ENCODE measurements at regions not wholly inside any gene's neighbourhood (a gene's known extent, or its start where the extent isn't known, plus 50 kb on each side); places are given as distances from the start of the nearest gene placed in this dataset.

GRCh38 chr2:191758518-191759507 is 80.9 kb downstream of the NABP1 start:
- Histone ChIP-seq H3K9me3 (no peaks in the 10 kb centered on the region), H3K36me3 (no peaks in the 10 kb centered on the region), H3K27me3 (no peaks in the 10 kb centered on the region), H3K4me1 (no peaks in the 10 kb centered on the region), H3K4me3 (no peak overlapping the region), H3K27ac (no peak overlapping the region)
- no peak for ATAC-seq
- in situ Hi-C loops (cut with MboI; ENCODE audit: low sequenced_read_pairs in 4 of 4) (no loop called here), intact Hi-C loops (cut with DNase I; ENCODE audit: low total_unique reads) (no loop called here)
- TF ChIP-seq POLR2A (IDR thresholded peaks at IDR 0.05) (no peak), CTCF (IDR thresholded peaks at IDR 0.05 in 4 of 5, conservative IDR thresholded peaks at IDR 0.05 in 1 of 5) (peak in 1 of 5 experiments; percentile 42)
- peak in 1 of 2 donors; percentile 17 for DNase-seq

GRCh38 chr2:191759680-191760079 is 81.7 kb downstream of the NABP1 start:
- no peak overlapping the region for H3K4me3 ChIP-seq
- in situ Hi-C loops (cut with MboI; ENCODE audit: low sequenced_read_pairs in 4 of 4), result no loop called here
- TF ChIP-seq CTCF (IDR thresholded peaks at IDR 0.05 in 4 of 5, conservative IDR thresholded peaks at IDR 0.05 in 1 of 5) (no peak), POLR2A (IDR thresholded peaks at IDR 0.05) (no peak)
- no peak for DNase-seq
- H3K9me3 ChIP-seq, result no peaks in the 10 kb centered on the region
- no peaks in the 10 kb centered on the region for H3K36me3 ChIP-seq
- H3K4me1 ChIP-seq, result no peaks in the 10 kb centered on the region
- no peak for ATAC-seq
- intact Hi-C loops (cut with DNase I; ENCODE audit: low total_unique reads), result no loop called here
- H3K27ac ChIP-seq, result no peak overlapping the region
- no peaks in the 10 kb centered on the region for H3K27me3 ChIP-seq

- intact Hi-C loops (cut with DNase I; ENCODE audit: low total_unique reads), result no loop called here
- no peaks in the 10 kb centered on the region for H3K4me1 ChIP-seq
- H3K36me3 ChIP-seq, result no peaks in the 10 kb centered on the region
- H3K27me3 ChIP-seq, result no peaks in the 10 kb centered on the region
- no peak overlapping the region for H3K4me3 ChIP-seq
- in situ Hi-C loops (cut with MboI; ENCODE audit: low sequenced_read_pairs in 4 of 4), result no loop called here
- no peaks in the 10 kb centered on the region for H3K9me3 ChIP-seq
- ATAC-seq (no peak), DNase-seq (no peak)
- TF ChIP-seq CTCF (IDR thresholded peaks at IDR 0.05 in 4 of 5, conservative IDR thresholded peaks at IDR 0.05 in 1 of 5) (no peak), POLR2A (IDR thresholded peaks at IDR 0.05) (no peak)
- no peak overlapping the region for H3K27ac ChIP-seq
These were observed 82.8 kb downstream of the NABP1 start for GRCh38 chr2:191760655-191761262.

- intact Hi-C loops (cut with DNase I; ENCODE audit: low total_unique reads), result no loop called here
- no peak for TF ChIP-seq POLR2A (IDR thresholded peaks at IDR 0.05)
- no peaks in the 10 kb centered on the region for H3K4me1 ChIP-seq
- H3K27ac ChIP-seq, result no peak overlapping the region
- DNase-seq, result no peak
- H3K9me3 ChIP-seq, result no peaks in the 10 kb centered on the region
- H3K4me3 ChIP-seq, result no peak overlapping the region
- no peak for ATAC-seq
- H3K27me3 ChIP-seq, result no peaks in the 10 kb centered on the region
- in situ Hi-C loops (cut with MboI; ENCODE audit: low sequenced_read_pairs in 4 of 4), result no loop called here
- no peaks in the 10 kb centered on the region for H3K36me3 ChIP-seq
These were observed 73.8 kb downstream of the CAVIN2 start for GRCh38 chr2:191773136-191773535.

- intact Hi-C loops (cut with DNase I; ENCODE audit: low total_unique reads), result no loop called here
These were observed 69.5 kb downstream of the CAVIN2 start for GRCh38 chr2:191777351-191777750.

More at GRCh38 chr2:191777351-191777750, 69.5 kb downstream of the CAVIN2 start:
- no peaks in the 10 kb centered on the region for H3K27me3 ChIP-seq
- H3K36me3 ChIP-seq, result no peaks in the 10 kb centered on the region
- in situ Hi-C loops (cut with MboI; ENCODE audit: low sequenced_read_pairs in 4 of 4), result no loop called here
- no peak for DNase-seq
- no peaks in the 10 kb centered on the region for H3K4me1 ChIP-seq
- H3K4me3 ChIP-seq, result no peak overlapping the region
- H3K9me3 ChIP-seq, result no peaks in the 10 kb centered on the region
- TF ChIP-seq POLR2A (IDR thresholded peaks at IDR 0.05) (no peak), CTCF (IDR thresholded peaks at IDR 0.05 in 4 of 5, conservative IDR thresholded peaks at IDR 0.05 in 1 of 5) (no peak)
- no peak for ATAC-seq
- H3K27ac ChIP-seq, result no peak overlapping the region
